GM03348 (cell line): ENCODE measurements at regions not wholly inside any gene's neighbourhood (a gene's known extent, or its start where the extent isn't known, plus 50 kb on each side); places are given as distances from the start of the nearest gene placed in this dataset.
A peak's percentile ranks its signal among the peaks of the same experiment; 100 is the strongest.
"Not testable (repeated sequence)": the region's sequence is repeated elsewhere in the genome, so short reads cannot be mapped to it uniquely, and the experiment has no call there.

Experiments
- DNase-seq: peaks from one replicate; pipeline ENCODE4 v3.0.0; 2012; ENCODE audit warnings: low spot score

- DNase-seq, result no peak
Measured at GRCh38 chr5:92023555-92023954, 640.4 kb upstream of the ARRDC3 start.

DNA sequence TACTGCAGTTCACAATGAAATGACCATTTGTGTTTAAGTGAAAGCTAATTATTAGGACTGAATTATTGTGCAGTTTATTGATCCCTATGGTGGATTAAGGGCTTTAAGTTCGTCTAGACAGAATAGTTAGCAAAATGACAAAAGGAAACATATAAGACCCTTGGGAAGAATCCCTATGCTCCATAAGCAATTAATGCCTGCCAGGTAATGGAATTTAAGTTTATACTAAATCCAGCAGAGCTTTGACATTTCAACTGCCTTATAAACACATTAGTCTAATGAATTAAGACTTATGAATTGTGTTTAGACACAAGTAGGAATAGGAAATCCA lies 640.0 kb upstream of the ARRDC3 start:
- DNase-seq, result no peak

DNA sequence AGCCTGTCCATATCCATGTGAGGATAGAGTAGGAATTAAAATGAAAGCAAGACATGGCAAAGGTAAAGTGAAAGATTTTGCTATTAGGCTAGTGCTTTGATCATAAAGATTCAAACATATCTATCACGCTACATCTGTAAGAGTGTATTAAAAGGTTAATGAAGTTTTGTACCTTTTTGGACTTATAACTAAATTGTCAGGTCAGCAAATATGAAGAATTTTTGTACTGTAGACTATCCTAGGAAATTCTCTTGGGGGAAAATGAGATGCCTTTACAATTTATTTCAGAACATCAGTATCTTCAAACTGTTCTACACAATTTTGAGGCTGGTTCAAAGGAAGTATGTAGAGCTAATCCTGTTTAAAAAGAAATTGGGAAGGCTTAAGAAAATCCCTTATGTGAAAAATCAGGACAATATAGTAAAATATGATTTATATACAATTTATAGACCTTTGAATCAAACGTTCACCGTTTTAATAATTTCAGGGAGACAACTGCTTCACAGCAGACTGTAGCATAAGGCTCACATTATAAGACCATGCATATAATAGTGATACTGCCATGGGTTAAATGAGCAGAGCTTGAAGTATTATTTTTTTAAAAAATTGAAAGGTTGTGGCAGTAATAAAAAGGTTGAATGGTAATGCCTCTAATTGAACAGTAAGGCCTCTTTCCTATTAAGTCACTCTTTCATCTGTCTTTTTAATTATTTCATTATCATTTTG lies 639.5 kb upstream of the ARRDC3 start:
- no peak for DNase-seq

- DNase-seq, result no peak
Measured at GRCh38 chr5:92019376-92019990, 636.4 kb upstream of the ARRDC3 start.

- DNase-seq, result peak; percentile 1
Measured at GRCh38 chr5:92017776-92018175, 634.7 kb upstream of the ARRDC3 start.

DNA sequence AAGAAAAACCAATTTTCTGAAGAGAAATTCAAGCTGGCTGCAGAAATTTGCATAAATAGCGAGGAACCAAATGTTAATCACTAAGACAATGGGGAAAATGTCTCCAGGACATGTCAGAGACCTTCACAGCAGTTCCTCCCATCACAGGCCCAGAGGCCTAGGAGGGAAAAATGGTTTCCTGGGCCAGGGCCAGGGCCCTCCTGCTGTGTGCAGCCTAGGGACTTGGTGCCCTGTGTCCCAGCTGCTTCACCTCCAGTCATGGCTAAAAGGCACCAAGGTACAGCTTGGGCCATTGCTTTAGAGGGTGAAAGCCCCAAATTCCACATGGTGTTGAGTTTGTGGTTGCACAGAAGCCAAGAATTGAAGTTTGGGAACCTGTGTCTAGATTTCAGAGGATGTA lies 628.7 kb upstream of the ARRDC3 start:
- DNase-seq, result not testable (repeated sequence)

GRCh38 chr5:92003806-92004205 lies 620.7 kb upstream of the ARRDC3 start:
- no peak for DNase-seq

- DNase-seq, result no peak
Measured at GRCh38 chr5:92002721-92003274, 619.7 kb upstream of the ARRDC3 start.

- DNase-seq, result no peak
Measured at GRCh38 chr5:91998774-91999173, 615.7 kb upstream of the ARRDC3 start.

GRCh38 chr5:91983869-91984268 lies 600.8 kb upstream of the ARRDC3 start:
- DNase-seq, result no peak

DNA sequence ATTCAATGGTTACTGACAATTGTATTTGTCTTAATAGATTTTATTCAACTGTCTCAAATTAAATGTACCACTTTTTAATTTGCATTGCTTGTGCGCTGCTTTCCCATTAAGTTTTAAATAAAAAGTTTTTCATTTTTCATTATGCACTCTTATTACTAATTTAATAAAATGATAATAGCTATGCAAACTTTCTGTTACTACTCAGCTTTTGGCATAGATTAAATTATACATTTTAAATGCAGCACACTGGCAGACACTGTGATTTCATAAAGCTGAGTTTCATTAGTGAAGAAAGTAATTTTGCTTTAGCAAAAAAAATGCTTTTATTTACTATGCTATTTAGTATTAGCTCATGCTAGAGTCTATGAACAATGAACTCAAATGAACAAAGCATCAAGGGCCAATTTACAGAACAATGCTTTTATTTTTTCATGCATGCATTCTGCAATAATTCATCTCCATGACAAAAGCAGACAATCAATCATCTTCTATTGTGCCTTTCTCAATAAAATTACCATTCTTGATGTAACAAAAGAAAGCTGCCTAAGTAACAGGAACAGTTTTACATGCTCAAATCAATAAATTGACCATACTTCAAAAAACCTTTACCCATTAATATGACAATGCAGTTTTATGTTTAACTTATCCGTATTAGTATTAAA lies 595.2 kb upstream of the ARRDC3 start:
- no peak for DNase-seq

DNA sequence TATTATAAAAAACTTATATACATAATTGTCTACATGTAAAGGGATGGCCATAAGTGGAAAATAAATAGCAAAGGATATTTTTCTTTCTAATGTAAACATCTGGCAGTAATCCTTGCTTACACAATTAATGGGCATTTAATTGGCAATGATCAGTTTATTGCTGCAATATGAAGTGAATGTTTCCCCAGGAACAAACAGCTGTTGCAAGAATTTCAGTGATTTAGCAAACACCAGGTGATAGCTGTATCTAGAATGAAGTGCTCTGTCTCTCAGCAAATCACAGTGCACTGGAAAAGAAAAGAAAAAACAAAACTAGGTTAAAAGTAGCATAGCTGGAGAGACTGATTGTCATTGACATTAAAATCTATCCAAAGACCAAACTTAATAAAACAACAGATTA lies 594.5 kb upstream of the ARRDC3 start:
- no peak for DNase-seq

GRCh38 chr5:91976451-91976850 lies 593.3 kb upstream of the ARRDC3 start:
- no peak for DNase-seq

DNA sequence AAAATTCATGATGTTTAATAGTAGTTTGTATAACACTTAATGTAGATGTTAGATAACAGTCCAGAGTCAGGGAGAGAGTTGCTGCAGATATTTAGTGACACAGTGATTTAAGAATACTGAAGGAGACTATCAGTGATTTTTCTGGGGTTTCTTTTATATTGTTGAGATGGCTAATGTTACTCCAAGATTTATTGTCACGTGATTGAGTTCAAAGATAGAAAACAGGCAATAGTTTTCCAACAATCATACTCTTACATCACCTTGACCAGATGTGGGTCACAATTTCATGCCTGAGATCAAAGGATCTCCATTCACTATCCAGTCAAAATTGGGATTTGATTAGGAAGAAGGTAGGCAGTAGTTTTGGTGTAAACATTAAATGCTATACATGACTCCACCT lies 580.0 kb upstream of the ARRDC3 start:
- no peak for DNase-seq

DNA sequence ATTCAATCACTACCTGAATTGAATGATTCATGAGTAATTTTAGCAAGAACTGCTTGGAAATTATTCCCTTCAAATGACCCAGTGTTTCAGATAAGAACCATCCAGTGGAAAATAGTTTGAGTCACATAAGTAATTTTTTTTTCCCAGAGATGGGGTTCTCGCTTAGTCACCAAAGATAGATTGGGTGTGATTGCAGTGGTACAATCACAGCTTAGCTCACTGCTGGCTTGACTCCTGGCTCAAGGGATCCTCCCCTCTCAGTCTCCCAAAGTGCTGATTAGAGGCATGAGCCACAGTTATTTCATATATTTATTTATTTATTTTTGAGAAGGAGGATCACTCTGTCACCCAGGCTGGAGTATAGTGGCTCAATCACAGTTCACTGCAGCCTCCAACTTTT lies 574.5 kb upstream of the ARRDC3 start:
- DNase-seq, result no peak

- no peak for DNase-seq
Measured at GRCh38 chr5:91956738-91957137, 573.6 kb upstream of the ARRDC3 start.

DNA sequence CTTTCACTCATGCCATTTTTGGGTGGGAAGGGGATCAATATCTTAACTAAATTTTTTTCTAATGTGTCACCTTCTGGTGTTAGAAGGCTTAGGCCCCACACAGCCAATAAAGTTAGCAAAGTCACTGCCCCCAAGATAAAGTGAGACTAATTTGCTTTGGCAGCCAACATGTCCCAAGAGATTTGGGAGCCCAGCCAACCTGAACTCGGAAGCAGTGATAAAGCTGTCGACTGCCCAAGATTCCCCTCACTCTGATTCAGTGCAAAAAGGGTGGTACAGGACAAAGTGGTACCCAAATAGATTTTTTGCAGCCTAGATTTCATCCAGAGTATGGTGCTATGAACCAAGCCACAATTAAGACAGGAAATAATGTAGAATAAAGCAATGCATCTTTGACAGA lies 572.5 kb upstream of the ARRDC3 start:
- no peak for DNase-seq

DNA sequence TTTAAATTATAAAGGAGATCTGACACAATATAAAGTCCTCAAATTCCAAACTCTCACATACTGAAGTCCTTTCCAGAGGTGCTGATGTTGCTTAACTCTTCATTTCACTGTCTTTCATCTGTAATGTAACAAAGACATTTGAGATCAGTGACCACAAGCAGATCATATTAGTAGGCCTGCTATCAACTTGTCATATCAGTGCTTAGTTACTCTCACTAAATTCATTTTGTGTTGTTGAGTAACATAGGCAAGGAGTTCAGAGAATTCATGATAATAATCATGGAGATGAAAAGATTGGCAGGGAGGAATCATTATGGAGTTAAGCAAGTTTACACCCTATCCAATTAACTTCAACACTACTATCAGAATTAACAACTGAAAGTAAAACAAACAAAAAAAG lies 571.0 kb upstream of the ARRDC3 start:
- DNase-seq, result no peak

DNA sequence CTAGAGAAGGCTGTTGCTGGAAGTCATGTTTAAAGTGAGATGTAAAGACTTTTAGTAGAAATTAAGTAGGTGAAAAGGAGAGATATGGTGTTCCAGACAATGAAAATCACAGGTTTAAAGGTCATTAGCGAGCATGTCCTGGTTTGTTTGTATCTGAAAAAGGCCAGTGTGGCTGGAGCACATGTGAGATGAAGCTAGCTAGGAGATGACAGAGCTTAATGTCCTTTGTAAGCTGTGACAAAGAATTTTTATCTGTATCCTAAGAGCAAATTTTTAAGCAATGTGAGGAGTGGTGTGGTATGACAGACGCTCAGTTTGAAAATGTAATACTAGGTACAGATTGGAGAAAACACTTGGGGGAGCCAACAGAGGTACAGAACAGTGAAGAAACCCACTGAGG lies 567.2 kb upstream of the ARRDC3 start:
- DNase-seq, result no peak

DNA sequence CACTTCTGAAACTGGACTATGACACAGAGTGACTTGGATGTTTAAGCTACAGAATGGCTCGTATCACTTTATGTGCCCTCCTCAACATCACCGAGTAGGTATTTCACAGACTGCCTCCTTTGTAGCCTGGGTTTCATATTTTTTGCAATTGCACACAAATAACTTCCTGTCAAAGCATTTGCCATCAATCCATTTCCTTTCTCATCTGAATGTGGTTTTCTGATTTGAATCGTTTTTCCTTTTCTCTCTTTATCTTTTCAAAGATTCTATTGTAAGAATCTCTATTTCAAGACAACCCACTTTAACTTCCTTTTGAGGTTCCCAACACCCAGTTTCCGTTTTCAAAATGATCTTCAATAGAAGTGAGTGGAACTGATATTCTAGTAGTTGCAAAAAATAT lies 563.8 kb upstream of the ARRDC3 start:
- DNase-seq, result no peak

DNA sequence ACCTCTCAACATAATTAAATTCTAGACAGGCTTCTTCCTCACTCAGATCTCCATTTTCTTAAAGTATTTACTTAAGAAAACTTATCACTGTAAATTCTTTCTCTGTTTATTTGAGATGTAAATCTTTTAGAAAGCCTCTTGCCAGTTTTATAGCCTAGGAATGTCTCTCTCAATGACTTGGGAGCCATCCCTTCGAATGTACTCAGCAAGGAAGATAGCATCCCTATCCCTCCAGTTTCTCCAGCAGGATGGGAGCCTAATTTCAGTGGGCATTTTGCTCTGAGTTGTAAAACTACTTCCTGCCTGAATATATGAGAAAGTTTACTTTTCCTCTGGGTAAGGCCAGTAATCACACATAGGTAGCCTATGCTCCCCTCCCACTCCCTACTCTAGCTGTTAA lies 558.5 kb upstream of the ARRDC3 start:
- no peak for DNase-seq

- no peak for DNase-seq
Measured at GRCh38 chr5:91938441-91938840, 555.3 kb upstream of the ARRDC3 start.

DNA sequence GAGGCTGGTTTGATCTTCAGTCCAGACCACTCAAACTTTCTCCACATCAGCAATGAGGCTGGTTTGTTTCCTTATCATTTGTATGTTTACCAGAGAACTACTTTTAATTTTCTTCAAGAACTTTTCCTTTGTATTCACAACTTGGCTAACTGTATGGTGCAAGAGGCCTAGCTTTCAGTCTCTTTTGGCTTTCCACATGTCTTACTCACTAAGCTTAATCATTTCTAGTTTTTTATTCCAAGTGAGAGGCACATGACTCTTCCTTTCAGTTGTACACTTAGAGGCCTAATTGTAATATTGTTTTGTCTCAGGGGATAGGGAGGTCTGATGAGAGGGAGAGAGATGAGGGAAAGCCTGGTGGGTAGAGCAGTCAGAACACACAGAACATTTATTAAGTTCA lies 554.0 kb upstream of the ARRDC3 start:
- no peak for DNase-seq

DNA sequence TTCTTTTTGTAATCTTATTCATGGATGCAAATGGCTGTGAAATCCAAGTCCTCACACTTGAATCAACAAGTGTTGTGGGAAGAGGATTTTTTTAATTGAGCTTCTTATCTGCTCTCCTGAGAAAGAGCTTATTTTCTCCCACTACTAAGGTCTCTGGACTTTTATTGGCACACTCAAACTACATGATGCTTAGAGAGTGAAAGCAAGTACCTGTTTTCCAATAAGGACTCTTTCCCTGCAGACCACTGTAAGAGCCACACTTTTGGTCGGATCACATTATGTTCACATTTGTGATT lies 546.4 kb upstream of the ARRDC3 start:
- no peak for DNase-seq
